Common myeloid progenitor, CD34-positive (primary cell): ENCODE measurements at regions not wholly inside any gene's neighbourhood (a gene's known extent, or its start where the extent isn't known, plus 50 kb on each side); places are given as distances from the start of the nearest gene placed in this dataset.

ENCODE experiments used
- CTCF ChIA-PET: fragments of 350-600 bp; sonication (Branson Sonifier 250); formaldehyde crosslinking; loops from one replicate; lab custom pipeline; 2021; ENCODE audit warnings: antibody characterized with exemption; lab: Charles Lee
- POLR2A ChIA-PET: fragments of 350-600 bp; sonication (Branson Sonifier 250); formaldehyde crosslinking; loops from one replicate; lab custom pipeline; 2021; ENCODE audit warnings: antibody characterized with exemption; lab: Charles Lee
- DNase-seq, 3 donors: peaks; one replicate each; pipeline versions ENCODE4 v3.0.0 to v3.0.0-alpha.2; 2013
- H3K27ac ChIP-seq, 2 experiments: 1 replicate in 1 of 2; 2 replicates in 1 of 2; pipeline ENCODE4 v1.7.0; 2013; ENCODE audit warnings: inconsistent platforms in 2 of 2, low read length in 2 of 2, mild to moderate bottlenecking in 2 of 2, low read depth in 1 of 2, moderate library complexity in 1 of 2; ENCODE audit not compliant: severe bottlenecking in 2 of 2, insufficient read depth in 1 of 2, poor library complexity in 1 of 2
- H3K27me3 ChIP-seq, 5 experiments: replicated peaks in 2 of 5; 1 replicate in 3 of 5; 2 replicates in 2 of 5; pipeline versions ENCODE4 v1.6.1 to v1.7.0; 2013; ENCODE audit warnings: low read length in 4 of 5, mild to moderate bottlenecking in 2 of 5, moderate library complexity in 2 of 5, inconsistent platforms in 1 of 5; ENCODE audit not compliant: insufficient read depth in 5 of 5, control insufficient read depth in 4 of 5
- H3K36me3 ChIP-seq, 4 experiments: 1 replicate in 2 of 4; 2 replicates in 2 of 4; pipeline versions ENCODE4 v1.6.1 to v1.7.0; 2013; ENCODE audit warnings: low read length in 3 of 4, control low read depth in 1 of 4, mild to moderate bottlenecking in 1 of 4; ENCODE audit not compliant: control insufficient read depth in 4 of 4, insufficient read depth in 4 of 4
- H3K4me1 ChIP-seq, 4 experiments: 1 replicate in 3 of 4; 2 replicates in 1 of 4; pipeline versions ENCODE4 v1.6.1 to v1.7.1; 2013; ENCODE audit warnings: low read length in 3 of 4, mild to moderate bottlenecking in 3 of 4, control low read depth in 1 of 4, inconsistent platforms in 1 of 4, moderate library complexity in 1 of 4; ENCODE audit not compliant: control insufficient read depth in 4 of 4, insufficient read depth in 4 of 4; ENCODE audit errors: control extremely low read depth in 1 of 4
- H3K4me3 ChIP-seq, 7 experiments: 1 replicate in 4 of 7; 2 replicates in 3 of 7; pipeline versions ENCODE4 v1.5.1 to v1.7.0; 2013; ENCODE audit warnings: mild to moderate bottlenecking in 7 of 7, low read length in 6 of 7, moderate library complexity in 6 of 7, inconsistent platforms in 2 of 7, low read depth in 2 of 7, control low read depth in 1 of 7; ENCODE audit not compliant: insufficient read depth in 4 of 7, control insufficient read depth in 1 of 7; ENCODE audit errors: extremely low read depth in 1 of 7
- H3K9me3 ChIP-seq, 5 experiments: 1 replicate in 4 of 5; 2 replicates in 1 of 5; pipeline versions ENCODE4 v1.6.1 to v1.7.1; 2013; ENCODE audit warnings: low read length in 4 of 5, mild to moderate bottlenecking in 2 of 5, inconsistent platforms in 1 of 5, low read depth in 1 of 5, moderate library complexity in 1 of 5; ENCODE audit not compliant: control insufficient read depth in 4 of 5, insufficient read depth in 2 of 5; ENCODE audit errors: control extremely low read depth in 1 of 5
- WGBS: methylation state at CpG from one replicate; pipeline ENCODE4 v1.1.5; 2013; ENCODE audit not compliant: insufficient coverage; 5-methylcytosine and 5-hydroxymethylcytosine counted together

GRCh38 chr21:19833082-19833481, 1165.1 kb upstream of the NCAM2 start:
- ChIA-PET CTCF (no interaction called here), POLR2A (no interaction called here)
- Histone ChIP-seq H3K9me3 (no peaks in the 10 kb centered on the region), H3K36me3 (no peaks in the 10 kb centered on the region), H3K4me3 (no peak overlapping the region), H3K27ac (no peak overlapping the region), H3K4me1 (peaks cover 0 to 23% (median 6%) of the 10 kb centered on the region in 4 experiments), H3K27me3 (no peaks in the 10 kb centered on the region)
- no CpG with 5 or more reads among the region's 1 CpG for WGBS
- DNase-seq: peak; percentile 22 to 91 (median 90)

GRCh38 chr21:19842601-19843000, 1155.6 kb upstream of the NCAM2 start:
- Histone ChIP-seq H3K27me3 (no peaks in the 10 kb centered on the region), H3K27ac (no peak overlapping the region), H3K4me1 (no peaks in the 10 kb centered on the region), H3K4me3 (no peak overlapping the region), H3K36me3 (no peaks in the 10 kb centered on the region), H3K9me3 (no peaks in the 10 kb centered on the region)
- POLR2A ChIA-PET: no interaction called here
- 100% methylated on average over 2 of the region's 2 CpGs for WGBS
- CTCF ChIA-PET: no interaction called here
- DNase-seq: no peak

GRCh38 chr21:19844334-19844733, 1153.9 kb upstream of the NCAM2 start:
- no peaks in the 10 kb centered on the region for H3K27me3 ChIP-seq
- H3K9me3 ChIP-seq: no peaks in the 10 kb centered on the region
- DNase-seq: no peak
- no peak overlapping the region for H3K27ac ChIP-seq
- WGBS: no CpG with 5 or more reads among the region's 2 CpGs
- ChIA-PET POLR2A (no interaction called here), CTCF (interaction anchor here (0.9 kb wide), 1 partner anchor 128 kb away, joined by 3 read pairs; no protein-coding TSS in a partner anchor)
- no peaks in the 10 kb centered on the region for H3K36me3 ChIP-seq
- H3K4me1 ChIP-seq: no peaks in the 10 kb centered on the region
- no peak overlapping the region for H3K4me3 ChIP-seq

- whole genome bisulfite sequencing: no CpG with 5 or more reads among the region's 1 CpG
- H3K9me3 ChIP-seq: no peaks in the 10 kb centered on the region
Observed at GRCh38 chr21:19850157-19850556, 1148.1 kb upstream of the NCAM2 start.

GRCh38 chr21:19853061-19853460, 1145.1 kb upstream of the NCAM2 start:
- WGBS: 97% methylated on average over 8 of the region's 10 CpGs
- Histone ChIP-seq H3K27ac (no peak overlapping the region), H3K4me3 (no peak overlapping the region), H3K36me3 (no peaks in the 10 kb centered on the region), H3K9me3 (peaks cover 0 to 2% (median 0%) of the 10 kb centered on the region in 5 experiments), H3K4me1 (peaks cover 0 to 2% (median 0%) of the 10 kb centered on the region in 4 experiments), H3K27me3 (no peaks in the 10 kb centered on the region)
- POLR2A ChIA-PET: no interaction called here
- CTCF ChIA-PET: no interaction called here
- DNase-seq: no peak

More at GRCh38 chr21:19850157-19850556, 1148.1 kb upstream of the NCAM2 start:
- H3K36me3 ChIP-seq: no peaks in the 10 kb centered on the region
- peak in 2 of 3 donors; percentile 15 to 22 for DNase-seq
- no peak overlapping the region for H3K27ac ChIP-seq
- no peak overlapping the region for H3K4me3 ChIP-seq
- H3K27me3 ChIP-seq: no peaks in the 10 kb centered on the region
- CTCF ChIA-PET: no interaction called here
- peaks cover 0 to 2% (median 0%) of the 10 kb centered on the region in 4 experiments for H3K4me1 ChIP-seq
- POLR2A ChIA-PET: no interaction called here

GRCh38 chr21:19853709-19854575, 1144.3 kb upstream of the NCAM2 start:
- H3K9me3 ChIP-seq: peaks cover 0 to 2% (median 0%) of the 10 kb centered on the region in 5 experiments
- ChIA-PET POLR2A (no interaction called here), CTCF (no interaction called here)

GRCh38 chr21:19855522-19855921, 1142.7 kb upstream of the NCAM2 start:
- H3K9me3 ChIP-seq: peaks cover 0 to 2% (median 0%) of the 10 kb centered on the region in 5 experiments
- no peak overlapping the region for H3K4me3 ChIP-seq
- ChIA-PET POLR2A (no interaction called here), CTCF (no interaction called here)
- DNase-seq: no peak
- WGBS: 92% methylated on average over 2 of the region's 3 CpGs
- no peaks in the 10 kb centered on the region for H3K4me1 ChIP-seq
- H3K27ac ChIP-seq: no peak overlapping the region
- H3K36me3 ChIP-seq: no peaks in the 10 kb centered on the region
- no peaks in the 10 kb centered on the region for H3K27me3 ChIP-seq

More at GRCh38 chr21:19853709-19854575, 1144.3 kb upstream of the NCAM2 start:
- no peak overlapping the region for H3K4me3 ChIP-seq
- no peak overlapping the region for H3K27ac ChIP-seq
- 95% methylated on average over 22 of the region's 22 CpGs for WGBS
- H3K27me3 ChIP-seq: no peaks in the 10 kb centered on the region
- DNase-seq: no peak
- peaks cover 0 to 2% (median 0%) of the 10 kb centered on the region in 4 experiments for H3K4me1 ChIP-seq
- H3K36me3 ChIP-seq: no peaks in the 10 kb centered on the region
